ENCODE measurements at regions not wholly inside any gene's neighbourhood (a gene's known extent, or its start where the extent isn't known, plus 50 kb on each side); places are given as distances from the start of the nearest gene placed in this dataset.

DNA sequence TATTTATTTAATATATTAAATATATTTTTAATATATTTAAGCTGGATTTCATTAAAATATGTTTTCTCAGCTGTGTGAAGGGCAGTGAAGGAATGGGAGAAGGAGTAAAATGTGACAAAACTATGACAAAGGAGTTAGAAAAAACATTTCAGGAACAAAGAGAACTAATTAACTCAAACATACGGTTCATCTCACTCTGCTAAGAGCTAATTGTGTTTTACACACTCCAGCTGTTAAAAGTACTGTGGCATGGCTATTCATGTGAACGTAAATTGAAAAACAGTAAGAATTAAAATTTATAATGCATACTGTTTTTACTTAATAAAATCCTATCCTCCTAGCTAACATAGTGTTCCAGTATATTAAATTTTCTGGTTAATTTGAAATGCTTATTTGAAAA is 262.5 kb upstream of the GNAI1 start:
- no peak for DNase-seq (ENCODE audit: low spot score)

- DNase-seq (ENCODE audit: low spot score) = no peak
Measured at GRCh38 chr7:79868010-79868409, 266.6 kb upstream of the GNAI1 start.

DNA sequence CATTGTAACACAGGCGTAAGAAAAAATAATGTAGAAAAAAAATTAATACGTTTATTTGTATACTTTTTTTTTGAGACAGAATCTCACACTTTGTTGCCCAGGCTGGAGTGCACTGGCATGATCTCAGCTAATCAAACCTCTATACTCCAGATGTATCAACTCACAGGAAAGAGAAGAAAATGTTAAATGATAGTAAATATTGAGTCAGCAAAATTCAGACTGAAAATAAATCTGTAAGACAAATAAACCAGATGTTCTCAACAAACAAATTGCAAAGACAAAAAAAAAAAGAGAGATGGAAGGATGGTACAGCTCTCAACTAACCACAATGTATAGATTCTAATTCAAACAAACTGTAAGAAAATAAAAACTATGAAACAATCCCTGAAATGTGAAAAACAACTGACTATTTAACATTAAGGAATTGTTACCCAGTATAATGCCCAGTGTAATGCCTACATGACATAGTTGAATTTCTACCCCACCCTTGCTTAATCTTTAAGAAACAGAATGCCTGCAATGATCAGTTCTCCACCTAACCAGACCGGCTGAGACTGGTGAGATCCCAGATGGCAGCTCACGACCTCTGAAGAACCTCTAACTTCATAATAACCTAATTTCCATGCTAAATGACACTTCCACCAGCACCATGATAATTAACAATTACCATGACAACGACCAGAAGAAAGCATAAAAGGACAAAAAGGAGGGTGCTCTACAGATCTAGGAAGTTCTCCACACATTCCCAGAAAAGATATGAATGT is 272.0 kb upstream of the GNAI1 start:
- no peak for DNase-seq (ENCODE audit: low spot score)

GRCh38 chr7:79855172-79855571 is 279.5 kb upstream of the GNAI1 start:
- DNase-seq (ENCODE audit: low spot score) = no peak

DNA sequence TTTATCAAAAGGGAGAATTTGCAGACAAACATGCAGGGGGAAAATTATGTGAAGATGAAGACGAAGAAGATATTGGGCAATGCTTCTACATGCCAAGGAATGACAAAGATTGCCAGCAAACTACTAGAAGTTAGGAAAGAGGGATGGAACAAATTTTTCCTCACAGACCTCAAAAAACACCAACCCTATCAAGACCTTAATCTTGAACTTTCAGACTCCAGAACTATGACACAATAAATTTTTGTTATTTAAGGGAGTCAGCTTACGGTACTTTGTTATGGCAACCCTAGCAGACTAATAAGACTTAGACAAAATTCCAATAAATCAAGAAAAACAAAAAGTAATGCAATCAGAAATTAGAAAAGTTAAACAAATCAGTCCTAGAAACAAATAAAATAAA is 280.0 kb upstream of the GNAI1 start:
- DNase-seq (ENCODE audit: low spot score) = no peak

DNA sequence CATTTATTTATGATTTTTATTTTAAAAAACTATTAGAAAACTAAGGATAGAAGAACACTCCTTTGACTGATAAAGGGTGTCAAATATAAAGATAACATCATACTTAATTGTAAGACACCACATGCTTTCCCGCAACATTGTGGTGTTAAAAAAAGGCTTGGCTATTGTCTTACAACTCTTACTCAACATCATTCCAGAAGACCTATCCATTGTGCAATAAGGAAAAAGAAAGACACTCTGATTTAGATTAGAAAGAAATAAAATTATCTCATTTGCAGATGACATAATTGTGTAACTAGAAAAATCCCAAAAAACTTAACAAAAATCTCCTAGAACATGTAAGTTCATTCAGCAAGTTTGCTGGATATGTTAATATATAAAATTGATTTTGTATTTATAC is 296.7 kb upstream of the GNAI1 start:
- DNase-seq (ENCODE audit: low spot score) = no peak

DNA sequence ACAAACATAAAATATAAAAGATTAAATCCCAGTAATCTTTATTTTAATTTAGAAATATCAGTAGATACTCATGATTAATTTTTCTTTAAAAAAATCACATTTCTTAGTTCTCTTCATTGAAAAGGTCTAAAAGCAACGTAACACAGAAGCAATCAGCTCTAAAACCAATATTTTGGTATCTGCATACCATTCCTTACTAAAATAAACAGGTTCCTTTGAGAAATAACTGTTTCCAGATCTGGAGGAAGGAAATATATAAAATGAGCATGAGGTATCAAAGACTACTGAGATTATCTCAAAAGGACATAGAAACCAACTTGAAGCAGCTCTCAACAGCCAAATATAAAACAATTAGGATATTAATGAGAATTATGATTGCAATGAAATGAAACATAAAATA is 301.0 kb upstream of the GNAI1 start:
- DNase-seq (ENCODE audit: low spot score) = no peak

DNA sequence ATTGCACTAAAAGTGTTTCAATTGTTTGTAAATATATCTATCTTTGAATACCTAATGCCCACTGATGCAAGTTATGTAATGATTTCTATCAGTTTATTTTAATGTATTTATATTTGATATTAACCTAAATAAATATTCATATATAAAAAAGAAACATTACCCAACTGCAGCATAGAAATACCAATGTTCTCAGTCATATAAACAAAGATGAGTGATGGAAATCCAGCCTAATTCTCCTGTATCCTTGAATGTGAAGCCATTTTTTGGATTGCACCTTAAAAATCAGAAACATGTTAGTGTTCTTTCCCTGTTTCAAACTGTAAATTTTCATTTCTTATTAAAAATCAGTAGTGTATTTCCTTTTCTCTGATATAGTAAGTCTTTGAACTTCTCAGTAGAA is 305.8 kb upstream of the GNAI1 start:
- DNase-seq (ENCODE audit: low spot score) = no peak

DNA sequence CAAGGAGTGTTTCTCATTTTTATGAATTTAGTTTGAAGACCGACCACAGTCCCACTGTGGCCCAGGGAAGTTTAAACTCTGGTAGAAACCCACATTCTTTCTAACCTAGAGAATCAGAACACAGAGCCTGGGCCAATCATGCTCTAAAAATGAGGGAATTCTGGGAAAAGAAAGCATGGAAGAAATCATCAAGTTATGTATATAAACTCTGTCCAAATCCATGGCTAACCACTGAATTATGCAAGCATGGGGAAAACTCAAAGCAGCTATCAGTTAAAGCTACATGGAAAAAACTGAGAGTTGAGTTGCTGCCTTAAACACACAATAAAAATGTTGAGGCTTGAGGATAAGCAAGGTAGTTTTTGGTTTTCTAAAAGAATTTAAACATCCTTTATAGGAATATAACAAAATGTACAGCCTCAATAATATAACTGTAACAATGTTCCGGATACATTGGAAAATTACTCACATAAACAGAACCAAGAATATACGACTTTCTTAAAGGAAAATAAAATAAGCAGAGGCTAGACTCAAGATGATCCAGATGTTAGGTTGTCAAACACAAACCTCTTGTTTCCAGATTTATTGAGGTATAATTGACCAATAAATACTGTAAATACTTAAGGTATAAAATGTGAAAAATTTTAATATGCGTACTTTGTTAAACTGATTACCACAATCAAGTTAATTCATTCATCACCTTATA is 311.2 kb upstream of the GNAI1 start:
- no peak for DNase-seq (ENCODE audit: low spot score)

DNA sequence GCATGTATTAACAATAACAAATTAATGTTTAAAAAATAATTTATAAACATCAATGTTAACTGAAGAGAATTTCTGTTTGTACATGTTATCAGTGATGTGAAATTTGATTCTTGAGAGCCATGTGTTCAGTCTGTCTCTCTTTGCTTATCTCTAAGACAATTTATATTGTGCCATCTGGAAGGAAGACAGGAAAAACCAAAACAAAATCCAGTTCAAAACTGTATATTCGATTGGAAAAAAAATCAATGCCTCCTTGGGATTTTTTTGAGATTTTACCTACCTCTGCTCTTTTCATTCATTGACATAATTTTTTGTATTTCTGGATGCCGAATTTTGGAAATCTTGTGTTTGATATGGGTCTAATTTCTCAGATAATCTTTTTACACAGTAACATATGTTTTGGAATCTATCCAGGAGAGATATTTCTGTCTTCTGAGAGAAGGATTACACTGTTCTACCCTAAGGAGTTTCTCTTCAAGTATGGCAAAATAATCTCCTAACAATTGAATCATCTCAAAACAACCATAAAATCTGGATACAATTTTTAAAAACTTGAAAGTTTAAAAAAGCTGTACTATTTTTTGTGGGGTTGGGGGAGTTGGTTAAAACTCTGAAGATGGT is 311.9 kb upstream of the GNAI1 start:
- DNase-seq (ENCODE audit: low spot score) = no peak

GRCh38 chr7:79820387-79820786 is 314.2 kb upstream of the GNAI1 start:
- DNase-seq (ENCODE audit: low spot score) = peak; percentile 6

DNA sequence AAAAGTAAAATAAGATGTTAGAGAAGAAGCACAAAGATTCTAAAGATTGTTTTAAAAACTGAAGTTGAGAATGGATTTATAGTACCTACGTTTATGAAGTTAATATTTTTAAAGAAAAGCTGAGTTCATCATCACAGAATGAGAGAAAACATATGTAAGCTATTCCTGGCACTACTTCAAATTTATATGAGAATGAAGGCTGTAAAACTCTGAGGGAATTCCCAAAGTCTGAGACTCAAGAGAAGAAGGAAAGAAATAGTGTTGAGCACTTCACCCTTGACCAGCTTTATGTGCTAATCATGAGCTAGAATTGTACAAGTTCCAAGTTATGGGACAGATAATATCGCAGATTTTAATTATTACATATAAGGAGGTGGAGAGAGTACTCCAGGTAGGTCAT is 323.7 kb upstream of the GNAI1 start:
- peak; percentile 49 for DNase-seq (ENCODE audit: low spot score)

DNA sequence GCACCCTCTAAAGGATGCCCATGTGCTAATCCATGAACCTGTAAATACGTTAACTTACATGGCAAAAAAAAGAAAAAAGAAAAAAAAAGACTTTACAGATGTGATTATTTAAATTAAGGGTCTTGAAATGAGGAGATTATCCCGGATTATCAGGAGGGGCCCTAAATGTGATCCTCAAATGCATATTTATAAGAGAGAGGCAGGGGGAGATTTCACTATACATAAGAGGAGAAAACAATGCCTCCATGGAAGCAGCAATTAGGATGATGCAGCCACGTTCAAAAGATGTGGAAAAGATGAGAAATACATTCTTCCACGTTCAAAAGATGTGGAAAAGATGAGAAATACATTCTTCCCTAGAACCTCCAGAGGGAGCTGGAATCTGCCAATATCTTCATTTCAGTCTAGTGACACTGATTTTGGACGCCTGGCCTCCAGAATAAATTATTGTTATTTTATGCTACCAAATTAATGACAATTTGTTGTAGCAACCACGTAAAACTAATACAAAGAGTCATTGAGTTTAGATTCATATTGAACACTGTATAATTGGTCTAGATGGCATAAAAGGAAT is 328.4 kb upstream of the GNAI1 start:
- DNase-seq (ENCODE audit: low spot score) = no peak

GRCh38 chr7:79790656-79791262 is 337.3 kb upstream of the MAGI2 start:
- no peak for DNase-seq (ENCODE audit: low spot score)

DNA sequence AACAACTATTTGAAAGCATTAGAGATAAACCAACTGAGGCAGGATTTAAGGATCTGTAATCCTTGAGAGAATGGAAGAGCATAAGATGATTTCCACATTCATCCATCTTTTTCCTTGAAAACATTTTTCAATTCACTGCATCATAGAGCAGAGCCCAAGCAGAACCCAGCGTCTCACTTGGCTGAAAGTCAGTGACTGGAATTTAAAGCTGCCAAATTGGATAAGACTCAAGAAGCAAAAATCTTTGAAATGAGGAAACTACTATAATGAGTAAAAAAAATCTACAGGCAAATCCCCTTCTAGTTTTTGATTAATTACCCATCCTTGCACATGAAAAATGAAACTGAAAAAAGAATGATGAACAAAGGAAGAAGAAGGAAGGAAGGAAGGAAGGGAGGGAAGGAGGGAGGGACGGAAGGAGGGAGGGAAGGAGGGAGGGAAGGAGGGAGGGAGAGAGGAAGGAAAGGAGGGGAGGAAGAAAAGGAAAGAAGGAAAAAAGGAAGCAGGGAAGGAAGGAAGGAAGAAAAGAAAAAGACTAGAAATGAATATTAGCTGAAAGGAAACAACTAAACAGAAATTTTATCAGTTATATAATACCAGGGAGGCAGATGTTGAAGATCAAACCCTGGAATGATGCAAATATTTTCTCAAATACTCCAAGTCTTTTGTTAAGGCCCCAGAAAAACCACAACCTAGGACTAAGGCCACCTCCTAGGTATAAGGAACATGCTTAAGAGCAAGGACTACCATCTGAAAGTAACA is 336.3 kb upstream of the MAGI2 start:
- DNase-seq (ENCODE audit: low spot score) = peak; percentile 56

DNA sequence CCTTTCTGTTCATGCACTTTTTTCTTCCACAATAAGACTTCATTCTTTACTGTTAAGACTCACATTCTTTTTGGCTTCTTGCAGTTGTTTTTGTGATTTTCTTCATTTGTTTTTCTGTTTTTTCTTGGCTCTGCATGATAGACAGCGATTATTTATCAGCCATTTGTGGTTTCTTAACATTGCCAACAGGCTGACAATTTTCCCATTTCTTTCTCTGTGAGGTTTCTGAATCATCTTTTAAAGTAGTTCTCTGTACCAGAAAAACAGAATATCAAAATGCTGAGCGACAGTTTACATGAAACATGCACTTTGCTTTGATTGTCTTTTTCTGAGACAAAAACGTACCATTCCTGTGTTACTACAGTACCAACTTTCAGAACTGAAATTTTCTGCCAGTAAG is 334.2 kb upstream of the MAGI2 start:
- DNase-seq (ENCODE audit: low spot score) = no peak

GRCh38 chr7:79787096-79787495 is 333.6 kb upstream of the MAGI2 start:
- DNase-seq (ENCODE audit: low spot score) = no peak

DNA sequence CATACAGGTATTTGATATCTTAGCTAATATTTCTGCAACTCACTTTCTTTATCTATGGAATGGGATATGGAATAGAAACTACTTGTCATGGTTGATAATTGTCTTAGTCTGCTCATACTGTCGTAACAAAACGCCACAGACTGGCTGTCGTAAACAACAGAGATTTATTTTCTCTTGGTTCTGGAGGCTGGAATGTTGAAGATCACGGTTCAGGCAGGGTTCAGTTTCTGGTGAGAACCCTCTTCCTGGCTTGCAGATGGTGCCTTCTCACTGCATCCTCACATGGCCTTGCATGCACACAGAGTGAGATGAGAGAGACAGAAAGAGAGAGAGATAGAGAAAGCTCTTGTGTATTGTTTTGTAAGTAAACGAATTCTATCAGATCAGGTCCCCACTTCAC is 332.7 kb upstream of the MAGI2 start:
- DNase-seq (ENCODE audit: low spot score) = no peak

GRCh38 chr7:79785556-79785955 is 332.1 kb upstream of the MAGI2 start:
- DNase-seq (ENCODE audit: low spot score) = no peak

GRCh38 chr7:79782906-79783305 is 329.4 kb upstream of the MAGI2 start:
- no peak for DNase-seq (ENCODE audit: low spot score)

- no peak for DNase-seq (ENCODE audit: low spot score)
Measured at GRCh38 chr7:79782256-79782655, 328.8 kb upstream of the MAGI2 start.

GRCh38 chr7:79781716-79782115 is 328.2 kb upstream of the MAGI2 start:
- no peak for DNase-seq (ENCODE audit: low spot score)
